NCI-H2107 treated with DMSO at 0.1 percent for 48 hours (cell line): ENCODE measurements at regions not wholly inside any gene's neighbourhood (a gene's known extent, or its start where the extent isn't known, plus 50 kb on each side); places are given as distances from the start of the nearest gene placed in this dataset.
"Not testable (repeated sequence)": the region's sequence is repeated elsewhere in the genome, so short reads cannot be mapped to it uniquely, and the experiment has no call there.

Experiments
- DNase-seq: peaks from one replicate; lab custom pipeline; 2025; ENCODE audit not compliant: unreplicated experiment; lab: John Stamatoyannopoulos, UW

DNA sequence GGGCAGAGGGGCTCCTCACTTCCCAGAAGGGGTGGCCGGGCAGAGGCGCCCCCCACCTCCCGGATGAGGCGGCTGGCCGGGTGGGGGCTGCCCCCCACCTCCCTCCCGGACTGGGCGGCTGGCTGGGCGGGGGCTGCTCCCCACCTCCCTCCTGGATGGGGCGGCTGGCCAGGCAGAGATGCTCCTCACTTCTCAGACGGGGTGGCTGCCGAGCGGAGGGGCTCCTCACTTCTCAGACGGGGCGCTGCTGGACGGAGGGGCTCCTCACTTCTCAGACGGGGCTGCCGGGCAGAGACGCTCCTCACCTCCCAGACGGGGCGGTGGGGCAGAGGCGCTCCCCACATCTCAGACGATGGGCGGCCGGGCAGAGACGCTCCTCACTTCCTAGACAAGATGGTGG, 573.3 kb downstream of the C6orf118 start:
- not testable (repeated sequence) for DNase-seq

DNA sequence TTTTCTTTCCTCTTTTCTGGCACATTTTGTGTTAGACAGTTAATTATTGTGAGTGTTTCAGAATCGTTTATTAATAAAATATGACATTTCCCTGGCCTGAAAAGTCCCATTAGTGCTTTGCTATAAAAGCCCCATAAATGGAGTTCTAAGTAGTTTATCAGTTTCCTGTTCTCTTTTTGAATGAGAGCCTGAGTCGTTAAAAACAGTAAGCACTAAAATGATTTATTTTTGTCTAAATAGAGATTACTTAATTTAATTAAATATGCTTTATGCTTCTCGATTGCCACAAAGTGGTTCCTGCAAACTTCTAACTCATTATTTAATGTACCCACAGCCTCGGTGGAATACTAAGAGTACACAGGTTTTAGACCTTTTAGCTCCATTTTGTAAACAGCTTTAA, 577.9 kb downstream of the C6orf118 start:
- DNase-seq = no peak

DNA sequence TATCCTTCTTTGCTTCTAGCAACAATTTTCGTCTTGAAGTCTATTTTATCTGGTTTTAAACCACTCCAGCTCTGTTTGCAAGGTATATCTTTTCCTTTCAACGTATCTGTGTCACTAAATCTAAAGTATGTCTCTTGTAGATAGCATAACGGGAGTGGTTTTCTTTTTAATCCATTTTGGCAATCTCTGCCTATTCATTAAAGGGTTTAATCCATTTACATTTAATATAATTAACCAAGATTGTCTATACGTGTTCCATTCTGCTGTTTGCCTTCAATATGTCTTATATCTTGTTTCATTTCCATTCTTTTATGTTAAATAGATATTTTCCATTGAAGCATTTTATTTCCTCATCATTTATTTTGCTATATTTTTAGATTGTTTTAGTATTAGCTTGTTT, 587.9 kb downstream of the C6orf118 start:
- no peak for DNase-seq

DNA sequence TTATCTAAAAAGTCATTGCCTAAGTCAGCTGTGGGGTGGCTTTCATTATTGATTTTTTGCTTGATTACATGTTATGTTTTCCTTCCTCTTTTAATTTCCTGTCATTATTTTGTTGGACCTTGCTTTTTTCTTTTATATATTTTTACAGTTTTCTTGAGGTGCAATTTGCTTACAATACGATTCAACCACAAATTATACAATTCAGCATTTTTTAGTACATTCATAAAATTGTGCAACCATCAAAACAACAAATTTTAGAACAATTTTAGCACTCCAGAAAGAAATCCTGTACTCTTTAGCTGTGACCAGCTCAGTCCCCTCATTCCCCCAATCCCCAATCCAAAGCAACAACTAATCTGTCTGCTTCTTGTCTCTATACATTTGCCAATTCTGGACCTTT, 608.9 kb downstream of the C6orf118 start:
- no peak for DNase-seq

DNA sequence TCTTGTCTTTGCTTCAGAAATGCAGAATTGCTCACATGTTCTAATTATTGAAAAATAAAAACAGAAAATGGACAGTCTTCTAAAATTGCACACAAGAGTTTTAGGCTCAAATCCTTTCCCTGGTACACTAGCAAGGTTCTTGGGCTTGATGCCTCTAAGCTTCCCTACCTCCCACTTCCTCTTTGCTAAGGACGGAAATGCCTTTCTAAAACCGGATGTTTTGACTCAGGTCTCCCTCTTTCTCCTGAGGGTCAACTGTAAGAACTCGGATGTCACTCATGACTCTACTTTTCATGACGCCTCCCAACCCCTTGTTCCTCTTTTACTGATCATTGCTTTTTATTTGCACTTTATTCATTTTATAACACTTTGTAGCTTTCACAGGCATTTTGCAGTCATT, 613.5 kb downstream of the C6orf118 start:
- DNase-seq = no peak

DNA sequence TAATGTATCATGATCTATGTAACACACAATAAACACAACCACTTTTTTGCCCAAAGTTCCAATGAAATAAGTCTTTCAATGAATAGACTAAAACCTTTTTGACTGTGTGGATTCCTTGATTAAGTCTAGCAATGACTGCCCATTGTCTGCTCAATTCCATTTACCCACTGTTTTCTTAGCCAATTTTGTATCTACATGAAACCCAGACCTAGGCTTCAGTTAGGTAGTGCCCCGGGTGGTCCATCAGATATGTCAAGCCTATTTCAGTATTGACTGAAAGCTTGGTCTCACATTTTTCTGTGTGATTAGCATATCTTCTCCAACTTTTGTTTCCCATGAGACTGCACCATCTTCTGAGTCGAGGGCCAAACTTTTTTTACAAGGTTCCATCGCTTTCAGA, 615.0 kb downstream of the C6orf118 start:
- DNase-seq = no peak

DNA sequence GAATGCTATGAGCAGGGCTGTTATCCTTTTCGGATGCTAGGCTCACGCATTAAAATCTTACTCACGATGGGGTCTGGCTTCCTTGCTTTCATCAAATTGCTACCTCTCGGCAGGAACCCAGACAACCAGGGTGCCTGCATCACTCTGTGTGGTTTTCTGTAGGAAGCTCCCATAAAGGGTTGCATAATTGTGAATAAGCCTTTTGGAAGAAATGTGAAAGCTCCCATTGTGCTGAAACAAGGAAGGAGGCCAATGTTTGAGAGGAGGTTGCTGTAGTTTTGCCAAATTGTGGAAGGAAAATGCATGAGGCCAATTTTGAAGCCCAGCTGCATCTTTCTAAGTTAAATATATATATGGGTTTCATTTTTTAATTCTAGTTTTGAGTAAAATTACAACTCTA, 615.5 kb downstream of the C6orf118 start:
- peak; percentile 27 for DNase-seq

DNA sequence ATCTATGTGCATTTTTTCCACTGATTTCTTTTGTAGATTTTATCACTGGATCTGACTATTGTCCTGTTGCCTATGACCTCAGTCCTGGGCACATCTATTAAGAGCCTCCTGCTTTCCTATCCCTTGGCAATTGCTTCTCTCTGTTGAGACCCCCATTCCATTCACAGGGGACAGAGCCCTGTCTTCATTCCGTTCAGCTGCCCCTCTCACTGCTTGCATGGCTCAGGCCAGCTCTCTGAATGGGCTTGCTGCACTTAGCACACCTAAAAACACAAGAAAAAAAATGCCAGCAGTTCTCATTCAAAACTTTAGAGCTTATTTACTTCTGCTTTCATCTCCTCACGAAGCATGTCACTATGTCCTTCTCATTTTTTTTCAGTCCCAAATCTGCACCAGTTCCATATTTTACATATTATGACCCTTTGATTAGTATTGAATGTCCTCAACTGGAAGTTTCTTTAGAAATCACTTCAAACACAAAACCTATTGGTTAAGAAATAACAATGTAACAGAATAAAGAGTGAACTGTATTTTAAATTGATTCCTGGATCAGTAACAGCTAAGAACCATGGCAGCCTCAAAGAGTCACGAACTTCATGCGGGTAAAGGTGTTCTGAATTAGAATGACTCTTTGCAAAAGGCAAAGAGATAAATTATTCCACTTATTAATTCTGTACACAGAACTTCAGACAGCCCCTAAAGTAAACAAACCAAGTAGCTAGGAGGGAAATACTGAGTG, 616.5 kb downstream of the C6orf118 start:
- no peak for DNase-seq

DNA sequence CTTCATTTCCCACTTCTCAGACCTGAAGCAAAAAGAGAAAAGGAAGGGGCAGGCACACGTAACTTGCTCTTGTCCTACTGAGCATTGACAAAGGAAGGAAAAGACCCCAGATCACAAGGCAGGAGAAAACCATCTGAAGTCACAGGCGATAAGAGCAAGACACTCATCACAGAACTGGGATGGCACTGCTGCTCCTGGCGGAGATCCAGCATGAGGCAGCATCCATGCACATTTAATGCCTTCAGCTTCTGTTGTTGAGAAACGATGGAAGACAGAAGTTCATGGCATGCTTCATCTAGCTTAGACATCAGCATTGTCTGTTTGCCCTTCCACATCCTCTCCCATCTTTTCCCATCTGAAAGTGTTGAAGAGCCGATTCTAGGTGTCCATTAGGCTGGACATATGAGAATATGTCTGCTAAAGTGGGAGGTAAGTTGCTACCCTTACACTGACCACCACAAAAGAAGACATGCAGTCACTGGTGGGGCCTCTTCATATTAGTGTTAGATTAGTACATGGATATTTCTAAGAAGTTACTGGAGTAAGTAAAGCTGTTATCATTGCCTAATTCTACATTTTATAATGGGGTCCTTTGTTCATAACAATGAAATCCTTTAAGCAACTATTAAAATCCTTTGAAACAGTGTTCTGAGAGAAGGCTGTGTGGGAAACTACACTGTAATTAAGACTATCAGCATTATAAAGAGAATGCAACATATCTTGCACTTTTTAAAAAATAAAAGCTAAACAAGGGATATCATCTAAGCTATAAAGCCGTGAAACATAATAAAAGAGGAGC, 618.5 kb downstream of the C6orf118 start:
- no peak for DNase-seq

DNA sequence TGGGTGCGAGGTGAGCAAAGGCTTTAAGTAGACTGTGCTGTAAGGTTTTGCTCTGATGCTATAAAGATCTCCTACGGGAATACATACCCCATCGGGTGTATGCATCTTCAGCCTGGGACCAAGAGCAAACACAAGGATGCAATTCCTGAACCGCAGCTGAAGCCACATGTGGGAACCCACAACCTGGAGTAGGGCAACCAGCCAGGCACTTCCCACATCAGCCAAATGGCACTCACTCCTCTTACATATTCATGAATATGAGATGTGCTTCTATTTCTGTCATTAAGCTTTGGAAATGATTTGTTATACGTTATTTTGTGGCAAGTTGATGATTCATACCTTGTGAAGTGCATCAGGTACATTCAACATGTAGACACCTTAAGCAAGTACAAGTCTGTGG, 619.2 kb downstream of the C6orf118 start:
- DNase-seq = peak; percentile 5

DNA sequence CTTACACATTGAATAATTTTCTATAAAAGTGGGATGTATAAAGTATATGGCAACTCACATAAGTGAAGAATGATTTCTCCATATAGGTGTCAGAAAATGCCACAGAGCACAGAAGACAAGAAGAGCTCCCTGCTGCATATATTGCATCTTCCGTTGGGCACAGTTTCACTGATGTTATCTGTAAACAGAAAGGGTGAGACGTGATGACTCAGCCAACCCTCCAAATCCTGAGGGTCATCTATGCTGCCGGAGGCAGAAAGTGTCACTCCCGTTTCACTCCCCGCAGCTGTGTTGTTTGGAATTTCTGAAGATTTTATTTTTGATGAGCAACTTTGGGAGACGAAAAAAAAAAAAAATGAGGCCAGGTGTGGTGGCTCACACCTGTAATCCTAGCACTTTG, 644.1 kb downstream of the C6orf118 start:
- no peak for DNase-seq

DNA sequence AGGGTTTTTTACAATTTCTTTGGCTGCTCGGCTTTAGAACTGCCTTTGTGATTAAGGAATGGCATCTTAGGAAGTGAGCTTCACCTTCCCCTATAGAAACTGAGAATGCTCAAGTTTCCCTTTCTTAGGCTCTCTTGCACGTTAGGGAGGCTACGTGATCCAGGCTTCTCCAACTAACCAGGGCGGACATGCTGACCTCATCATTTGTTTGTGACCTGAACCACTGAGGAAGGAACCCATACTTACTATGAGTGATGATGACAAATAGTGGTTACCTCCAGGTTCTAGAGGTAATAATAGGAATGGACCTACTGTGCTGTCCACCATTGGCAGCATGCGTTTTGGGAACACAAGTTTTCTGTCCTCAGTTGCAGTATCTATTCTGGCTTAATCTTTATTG, 645.8 kb downstream of the C6orf118 start:
- no peak for DNase-seq

DNA sequence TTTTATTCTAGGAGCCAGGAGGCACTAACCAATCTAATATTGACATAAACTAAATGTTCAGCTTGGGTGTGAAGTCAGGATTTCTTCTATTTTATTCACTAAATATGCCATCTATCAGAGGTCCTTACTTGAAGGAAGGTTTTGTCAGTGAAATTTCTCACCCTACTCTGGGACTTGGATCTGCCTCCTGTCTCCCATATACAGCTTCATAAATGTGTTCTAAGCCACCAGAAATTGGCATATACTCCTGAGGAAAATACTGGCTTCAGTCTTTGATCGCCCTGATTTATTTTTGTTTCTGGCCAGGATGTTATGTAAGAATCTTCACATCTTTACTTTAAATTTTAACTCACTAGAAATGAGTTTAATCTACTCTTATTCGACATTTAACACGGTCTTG, 647.7 kb downstream of the C6orf118 start:
- DNase-seq = no peak

DNA sequence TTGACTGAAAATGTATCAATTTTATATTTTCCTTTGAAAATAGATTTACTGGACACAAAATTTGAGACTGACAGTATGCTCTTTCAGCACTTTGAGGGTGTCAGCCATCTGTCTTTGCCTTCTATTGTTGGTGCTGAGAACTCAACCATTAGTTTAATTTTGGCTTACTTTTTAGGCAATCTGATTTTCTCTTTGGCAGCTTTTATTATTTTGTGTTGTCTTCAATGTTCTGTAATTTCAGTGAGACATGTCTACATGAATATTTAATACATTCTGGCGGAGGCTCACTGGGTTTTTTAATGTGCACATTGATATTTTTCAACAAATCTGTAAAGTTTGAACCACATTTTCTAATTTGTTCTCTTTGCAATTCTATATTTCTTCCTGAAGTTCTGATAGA, 648.6 kb downstream of the C6orf118 start:
- no peak for DNase-seq

DNA sequence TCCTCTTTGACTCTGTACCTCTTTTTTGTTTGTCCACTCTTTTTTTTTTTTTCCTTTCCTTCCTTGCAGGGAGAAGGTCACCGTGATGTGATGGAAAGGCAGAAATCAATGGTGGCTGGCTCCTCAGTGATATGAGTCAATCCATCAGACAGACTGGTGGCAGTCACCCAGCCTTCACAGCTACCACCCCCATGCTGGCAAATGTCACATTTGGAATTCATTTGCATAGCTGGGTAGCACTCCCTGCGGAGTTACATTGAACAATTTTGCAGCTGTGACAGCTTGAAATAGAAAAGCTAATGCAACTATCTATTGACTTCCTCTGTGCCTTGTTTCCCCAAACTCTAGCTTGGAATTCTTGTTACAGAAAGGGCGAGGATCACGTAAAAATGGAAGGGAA, 668.4 kb downstream of the C6orf118 start:
- DNase-seq = no peak

DNA sequence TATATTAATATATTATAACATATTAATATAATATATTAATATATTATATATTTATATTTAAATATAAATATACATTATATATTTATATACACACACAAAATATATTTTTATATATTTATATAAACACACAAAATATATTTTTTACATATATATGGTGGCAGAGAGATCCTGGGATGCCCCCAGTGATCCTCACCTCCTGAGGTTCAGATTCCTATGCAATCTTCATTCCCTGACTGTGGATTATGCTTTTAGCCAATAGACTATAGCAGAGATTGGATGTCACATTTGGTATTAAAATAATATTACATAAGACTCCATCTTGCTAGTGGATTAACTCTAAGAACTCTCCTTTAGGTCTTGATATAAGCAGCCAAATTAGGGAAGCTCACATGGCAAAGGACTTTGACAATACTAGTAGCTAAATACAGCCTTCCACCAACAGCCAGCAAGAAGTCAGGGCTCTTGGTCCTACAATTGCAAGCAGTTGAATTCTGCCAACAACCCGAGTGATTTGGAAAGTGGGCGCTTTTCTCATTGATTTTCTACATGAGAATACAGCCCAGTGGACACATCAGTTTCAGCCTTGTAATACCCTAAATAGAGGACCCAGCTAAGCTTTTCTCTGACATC, 681.0 kb downstream of the C6orf118 start:
- DNase-seq = no peak

DNA sequence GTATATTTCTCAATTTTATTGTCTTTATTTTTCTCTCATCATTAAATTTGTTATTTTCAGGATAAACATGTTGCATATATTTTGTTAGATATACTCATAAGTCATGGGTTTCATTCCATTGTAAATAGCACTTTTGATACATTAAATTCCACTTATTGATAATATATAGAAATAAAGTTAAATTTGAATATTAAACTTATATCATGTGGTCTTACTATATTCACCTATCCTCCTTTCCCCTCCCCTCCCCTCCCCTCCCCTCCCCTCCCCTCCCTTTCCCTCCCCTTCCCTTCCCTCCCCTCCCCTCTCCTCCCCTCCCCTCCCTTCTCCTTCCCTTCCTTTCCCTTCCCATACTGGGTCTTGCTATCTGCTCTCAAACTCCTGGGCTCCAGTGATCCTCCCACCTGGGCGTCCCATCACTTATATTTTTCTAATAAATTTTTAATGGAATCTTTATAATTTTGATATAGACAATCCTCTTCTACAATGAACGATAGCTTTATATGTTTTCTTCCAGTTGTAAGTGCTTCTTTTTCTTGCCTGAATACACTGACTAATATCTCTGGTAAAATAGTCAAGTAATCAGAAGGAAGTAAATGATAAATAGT, 692.4 kb downstream of the C6orf118 start:
- DNase-seq = no peak

DNA sequence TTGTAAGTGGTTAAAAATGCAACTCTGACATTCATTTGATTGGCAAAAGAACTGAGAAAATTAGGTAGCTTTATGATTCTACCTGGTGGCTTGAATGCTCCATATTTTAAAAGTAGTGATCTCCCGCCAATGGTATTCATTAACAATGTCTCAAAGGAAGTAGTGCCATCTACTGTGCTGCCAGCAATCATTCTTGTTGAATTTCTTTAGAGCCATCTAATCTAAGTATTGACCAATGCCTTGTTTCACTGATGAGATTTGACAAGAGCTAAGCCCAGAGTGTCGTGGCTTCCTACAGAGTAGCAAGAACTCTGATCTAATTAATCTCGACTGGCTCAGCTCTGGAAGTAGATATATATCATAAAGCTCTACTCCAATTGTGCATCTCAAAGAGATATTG, 696.7 kb downstream of the C6orf118 start:
- DNase-seq = no peak

DNA sequence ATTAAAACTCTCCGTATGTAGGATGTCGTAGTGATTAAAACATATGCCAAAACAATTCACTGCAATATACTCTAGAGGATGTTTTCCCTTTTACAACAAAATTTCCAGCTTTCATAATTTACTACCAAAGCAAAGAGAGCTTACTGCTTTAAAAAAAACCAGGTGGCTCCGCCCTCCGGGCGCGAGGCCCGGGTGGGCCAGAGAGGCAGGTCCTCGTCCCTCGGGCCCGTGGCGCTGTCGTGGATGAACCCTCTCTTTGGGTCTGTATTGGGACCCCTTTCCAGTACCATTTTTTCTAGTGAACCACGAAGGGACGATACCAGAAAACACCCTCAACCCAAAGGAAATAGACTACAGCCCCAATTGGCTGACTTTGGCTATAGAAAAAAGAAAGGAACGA, 698.5 kb downstream of the C6orf118 start:
- not testable (repeated sequence) for DNase-seq

DNA sequence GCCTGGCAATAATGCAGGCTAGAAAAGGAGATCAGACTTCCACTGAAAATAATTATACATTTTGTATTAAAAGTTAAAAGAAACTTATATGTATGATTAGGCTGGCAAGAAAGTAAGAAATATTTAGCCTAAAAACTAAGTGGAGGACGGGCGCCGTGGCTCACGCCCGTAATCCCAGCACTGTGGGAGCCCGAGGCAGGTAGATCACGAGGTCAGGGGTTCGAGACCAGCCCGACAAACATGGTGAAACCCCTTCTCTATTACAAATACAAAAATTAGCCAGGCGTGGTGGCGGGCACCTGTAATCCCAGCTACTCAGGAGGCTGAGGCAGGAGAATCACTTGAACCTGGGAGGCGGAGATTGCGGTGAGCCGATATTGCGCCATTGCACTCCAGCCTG, 707.0 kb downstream of the C6orf118 start:
- DNase-seq = not testable (repeated sequence)

DNA sequence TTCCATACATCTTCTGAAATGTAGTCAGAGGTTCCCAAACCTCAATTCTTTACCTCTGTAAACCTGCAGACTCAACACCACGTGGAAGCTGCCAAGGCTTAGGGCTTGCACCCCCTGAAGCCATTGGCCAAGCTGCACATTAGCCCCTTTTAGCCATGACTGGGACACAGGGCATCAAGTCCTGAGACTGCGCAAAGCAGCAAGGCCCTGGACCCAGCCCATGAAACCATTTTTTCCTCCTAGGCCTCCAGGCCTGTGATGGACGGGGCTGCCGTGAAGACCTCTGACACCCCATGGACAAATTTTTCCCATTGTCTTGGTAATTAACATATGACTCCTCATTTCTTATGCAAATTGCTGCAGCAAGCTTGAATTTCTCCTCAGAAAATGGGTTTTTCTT, 727.8 kb downstream of the C6orf118 start:
- no peak for DNase-seq

DNA sequence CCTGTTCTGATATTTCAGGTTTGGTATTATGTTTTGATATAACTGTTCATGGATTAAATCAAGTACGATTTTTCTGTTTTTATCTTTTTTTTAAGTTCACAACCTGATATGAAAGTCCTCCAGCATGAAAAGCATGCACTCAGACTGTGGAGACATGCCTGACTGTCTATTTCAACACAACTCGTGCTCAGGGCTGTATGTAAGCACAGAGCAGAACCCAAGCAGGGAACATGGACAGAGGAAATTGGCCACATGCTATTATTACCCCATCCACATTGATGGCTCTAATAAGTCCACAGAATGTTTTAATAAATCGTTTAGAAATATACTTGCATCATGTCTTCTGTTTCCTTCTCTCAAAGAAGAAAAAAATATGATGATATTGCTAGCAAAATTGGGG, 730.4 kb downstream of the C6orf118 start:
- no peak for DNase-seq
